ENCODE measurements at regions not wholly inside any gene's neighbourhood (a gene's known extent, or its start where the extent isn't known, plus 50 kb on each side); places are given as distances from the start of the nearest gene placed in this dataset.

DNA sequence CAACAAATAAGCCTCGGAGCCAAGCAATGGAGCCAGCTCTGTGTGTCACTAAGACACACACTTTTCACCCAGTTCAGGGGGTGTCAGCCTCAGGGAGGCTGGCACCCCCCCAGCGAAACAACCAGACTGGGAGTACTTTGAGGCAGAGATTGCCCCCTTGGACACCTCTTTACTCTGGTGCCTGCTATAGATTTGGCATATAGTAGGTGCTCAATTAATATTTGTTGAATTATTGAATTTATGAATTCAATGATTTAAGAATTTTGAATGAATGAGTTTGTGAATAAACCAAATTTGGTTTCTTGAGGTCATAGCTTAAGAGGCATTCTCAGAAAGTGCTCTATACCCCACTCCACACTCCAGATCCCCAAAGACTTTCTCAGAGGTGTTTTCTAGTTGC is 70.3 kb downstream of the OLIG1 start:
- TF ChIP-seq, protein P1, sequence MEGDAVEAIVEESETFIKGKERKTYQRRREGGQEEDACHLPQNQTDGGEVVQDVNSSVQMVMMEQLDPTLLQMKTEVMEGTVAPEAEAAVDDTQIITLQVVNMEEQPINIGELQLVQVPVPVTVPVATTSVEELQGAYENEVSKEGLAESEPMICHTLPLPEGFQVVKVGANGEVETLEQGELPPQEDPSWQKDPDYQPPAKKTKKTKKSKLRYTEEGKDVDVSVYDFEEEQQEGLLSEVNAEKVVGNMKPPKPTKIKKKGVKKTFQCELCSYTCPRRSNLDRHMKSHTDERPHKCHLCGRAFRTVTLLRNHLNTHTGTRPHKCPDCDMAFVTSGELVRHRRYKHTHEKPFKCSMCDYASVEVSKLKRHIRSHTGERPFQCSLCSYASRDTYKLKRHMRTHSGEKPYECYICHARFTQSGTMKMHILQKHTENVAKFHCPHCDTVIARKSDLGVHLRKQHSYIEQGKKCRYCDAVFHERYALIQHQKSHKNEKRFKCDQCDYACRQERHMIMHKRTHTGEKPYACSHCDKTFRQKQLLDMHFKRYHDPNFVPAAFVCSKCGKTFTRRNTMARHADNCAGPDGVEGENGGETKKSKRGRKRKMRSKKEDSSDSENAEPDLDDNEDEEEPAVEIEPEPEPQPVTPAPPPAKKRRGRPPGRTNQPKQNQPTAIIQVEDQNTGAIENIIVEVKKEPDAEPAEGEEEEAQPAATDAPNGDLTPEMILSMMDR (conservative IDR thresholded peaks at IDR 0.05), result no peak
- TF ChIP-seq ZFX (IDR thresholded peaks at IDR 0.05), result no peak
